ENCODE measurements at regions not wholly inside any gene's neighbourhood (a gene's known extent, or its start where the extent isn't known, plus 50 kb on each side); places are given as distances from the start of the nearest gene placed in this dataset.

DNA sequence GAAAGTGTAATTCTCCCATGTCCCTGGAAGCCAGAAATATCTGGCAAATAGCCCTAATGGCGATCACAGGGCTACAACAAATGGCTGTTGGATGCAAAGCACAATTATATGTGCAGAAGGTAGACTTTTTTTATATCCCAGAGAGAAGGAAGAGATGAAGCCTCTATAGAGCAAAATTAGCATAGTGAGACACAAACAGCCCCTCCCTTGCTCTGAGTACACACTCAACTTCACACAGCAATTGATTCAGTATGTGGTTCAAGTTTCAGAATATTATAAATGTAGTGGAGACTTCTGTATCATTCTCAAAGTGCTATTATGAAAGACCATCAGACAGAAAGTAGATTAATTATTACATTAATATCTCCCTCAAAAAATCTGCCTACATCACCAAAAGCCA is 246.5 kb upstream of the TBX18 start:
- WGBS, 3 donors = 23 to 38% (median 36%) methylated on average over 1 of the region's 1 CpG
- intact Hi-C loops (cut with DNase I) = no loop called here
- H3K4me1 ChIP-seq = no peaks in the 10 kb centered on the region
- no peaks in the 10 kb centered on the region for H3K9me3 ChIP-seq
- no peaks in the 10 kb centered on the region for H3K36me3 ChIP-seq (ENCODE audit: insufficient read depth in 1 of 2, low read depth in 1 of 2)
- H3K27me3 ChIP-seq (ENCODE audit: insufficient read depth in 3 of 3, low read length in 2 of 3) = no peaks in the 10 kb centered on the region
- H3K4me3 ChIP-seq = no peak overlapping the region
- ATAC-seq (no peak), DNase-seq (no peak)
- TF ChIP-seq, protein P1, sequence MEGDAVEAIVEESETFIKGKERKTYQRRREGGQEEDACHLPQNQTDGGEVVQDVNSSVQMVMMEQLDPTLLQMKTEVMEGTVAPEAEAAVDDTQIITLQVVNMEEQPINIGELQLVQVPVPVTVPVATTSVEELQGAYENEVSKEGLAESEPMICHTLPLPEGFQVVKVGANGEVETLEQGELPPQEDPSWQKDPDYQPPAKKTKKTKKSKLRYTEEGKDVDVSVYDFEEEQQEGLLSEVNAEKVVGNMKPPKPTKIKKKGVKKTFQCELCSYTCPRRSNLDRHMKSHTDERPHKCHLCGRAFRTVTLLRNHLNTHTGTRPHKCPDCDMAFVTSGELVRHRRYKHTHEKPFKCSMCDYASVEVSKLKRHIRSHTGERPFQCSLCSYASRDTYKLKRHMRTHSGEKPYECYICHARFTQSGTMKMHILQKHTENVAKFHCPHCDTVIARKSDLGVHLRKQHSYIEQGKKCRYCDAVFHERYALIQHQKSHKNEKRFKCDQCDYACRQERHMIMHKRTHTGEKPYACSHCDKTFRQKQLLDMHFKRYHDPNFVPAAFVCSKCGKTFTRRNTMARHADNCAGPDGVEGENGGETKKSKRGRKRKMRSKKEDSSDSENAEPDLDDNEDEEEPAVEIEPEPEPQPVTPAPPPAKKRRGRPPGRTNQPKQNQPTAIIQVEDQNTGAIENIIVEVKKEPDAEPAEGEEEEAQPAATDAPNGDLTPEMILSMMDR (IDR thresholded peaks at IDR 0.05) = no peak
- H3K27ac ChIP-seq = no peak overlapping the region

DNA sequence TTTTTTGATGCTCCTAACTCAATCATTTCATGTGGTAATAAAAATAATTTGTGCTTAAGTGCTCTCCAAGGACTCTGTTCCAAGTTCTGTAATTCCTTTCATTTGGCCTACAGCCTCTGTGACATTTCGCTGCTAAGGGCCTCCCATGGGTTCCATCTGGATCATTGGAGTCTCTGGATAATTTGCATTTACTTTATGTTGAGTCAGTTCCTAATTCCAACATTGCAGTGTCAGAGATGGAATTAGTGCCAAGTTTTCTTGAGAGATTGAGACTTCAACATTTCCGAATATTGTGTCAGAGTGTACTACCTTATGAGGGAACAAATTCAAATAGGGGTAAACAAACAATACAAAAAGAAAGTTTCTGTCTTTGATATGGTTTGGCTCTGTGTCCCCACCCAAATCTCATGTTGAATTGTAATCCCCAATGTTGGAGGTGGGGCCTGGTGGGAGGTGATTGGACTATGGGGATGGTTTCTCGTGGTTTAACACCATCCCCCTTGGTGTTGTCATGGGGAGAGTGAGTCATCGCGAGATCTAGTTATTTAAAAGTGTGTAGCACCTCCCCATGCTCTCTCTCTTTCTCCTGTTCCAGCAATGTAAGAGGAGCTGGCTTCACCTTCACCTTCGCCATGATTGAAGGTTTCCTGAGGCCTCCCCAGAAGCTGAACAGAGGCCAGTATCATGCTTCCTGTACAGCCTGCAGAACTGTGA is 244.1 kb upstream of the TBX18 start:
- 68 to 74% (median 72%) methylated on average over 6 of the region's 6 CpGs for WGBS, 3 donors
- TF ChIP-seq, protein P1 (IDR thresholded peaks at IDR 0.05) = no peak
- no peaks in the 10 kb centered on the region for H3K27me3 ChIP-seq (ENCODE audit: insufficient read depth in 3 of 3, low read length in 2 of 3)
- intact Hi-C loops (cut with DNase I) = no loop called here
- H3K4me3 ChIP-seq = no peak overlapping the region
- H3K4me1 ChIP-seq = no peaks in the 10 kb centered on the region
- H3K9me3 ChIP-seq = no peaks in the 10 kb centered on the region
- H3K36me3 ChIP-seq (ENCODE audit: insufficient read depth in 1 of 2, low read depth in 1 of 2) = no peaks in the 10 kb centered on the region
- DNase-seq (no peak), ATAC-seq (no peak)
- no peak overlapping the region for H3K27ac ChIP-seq

DNA sequence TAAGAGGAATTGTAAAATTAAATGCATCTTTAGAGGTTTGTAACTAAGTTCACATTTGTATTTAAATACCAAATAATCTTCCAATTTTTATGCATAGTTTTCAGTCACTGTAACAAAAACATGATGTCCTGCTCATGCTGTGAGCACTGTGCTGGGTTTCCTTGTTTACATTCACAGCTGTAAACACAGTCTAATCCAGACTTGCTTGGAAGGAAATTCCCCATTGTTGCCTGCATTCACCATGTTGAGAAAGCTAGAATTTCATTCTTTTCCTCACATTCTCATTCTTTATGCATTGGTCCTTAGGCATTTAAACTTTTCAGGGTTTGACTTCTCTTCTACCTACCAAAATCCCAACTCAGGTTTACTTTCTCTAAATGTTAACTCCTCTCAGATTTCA is 242.0 kb upstream of the TBX18 start:
- H3K4me3 ChIP-seq = no peak overlapping the region
- ATAC-seq (no peak), DNase-seq (no peak)
- H3K9me3 ChIP-seq = no peaks in the 10 kb centered on the region
- no peaks in the 10 kb centered on the region for H3K36me3 ChIP-seq (ENCODE audit: insufficient read depth in 1 of 2, low read depth in 1 of 2)
- intact Hi-C loops (cut with DNase I) = no loop called here
- H3K27me3 ChIP-seq (ENCODE audit: insufficient read depth in 3 of 3, low read length in 2 of 3) = no peaks in the 10 kb centered on the region
- TF ChIP-seq, protein P1 (IDR thresholded peaks at IDR 0.05) = no peak
- H3K27ac ChIP-seq = no peak overlapping the region
- H3K4me1 ChIP-seq = no peaks in the 10 kb centered on the region

- ATAC-seq = no peak
- no peak for DNase-seq
- Histone ChIP-seq H3K36me3 (ENCODE audit: insufficient read depth in 1 of 2, low read depth in 1 of 2) (no peaks in the 10 kb centered on the region), H3K4me3 (no peak overlapping the region), H3K27ac (no peak overlapping the region), H3K9me3 (no peaks in the 10 kb centered on the region), H3K4me1 (no peaks in the 10 kb centered on the region), H3K27me3 (ENCODE audit: insufficient read depth in 3 of 3, low read length in 2 of 3) (no peaks in the 10 kb centered on the region)
- intact Hi-C loops (cut with DNase I) = no loop called here
- TF ChIP-seq, protein P1 (IDR thresholded peaks at IDR 0.05) = no peak
- 50 to 63% (median 57%) methylated on average over 3 of the region's 3 CpGs for WGBS, 3 donors
Observed at GRCh38 chr6:85005494-85005893, 241.1 kb upstream of the TBX18 start.
